Right lobe of liver (tissue), 4 donors: ENCODE measurements at regions not wholly inside any gene's neighbourhood (a gene's known extent, or its start where the extent isn't known, plus 50 kb on each side); places are given as distances from the start of the nearest gene placed in this dataset.

Experiments
- CTCF ChIP-seq, 4 donors: fragments of 200-600 bp in 3 of 4; fragments of 450-650 bp in 1 of 4; IDR thresholded peaks; one replicate each; pipeline versions ENCODE4 v1.5.1 to v1.8.0; 2016 to 2022; ENCODE audit warnings: antibody characterized with exemption in 4 of 4, mild to moderate bottlenecking in 2 of 4
- POLR2A ChIP-seq: fragments of 450-650 bp; IDR thresholded peaks from one replicate; pipeline ENCODE4 v1.6.1; 2017; ENCODE audit warnings: antibody characterized with exemption, mild to moderate bottlenecking
- donor health status: DM: no; HTN: no; CAD: no.
- donor health status: DM: no; HTN: no; CAD: no.
- donor health status: DM: no; HTN: yes; CAD: no.

GRCh38 chr13:65965501-65965900, 1264.6 kb downstream of the PCDH9 start:
- TF ChIP-seq CTCF (IDR thresholded peaks at IDR 0.05): no peak
- no peak for TF ChIP-seq POLR2A
